Epithelial cell of prostate (primary cell): ENCODE measurements at regions not wholly inside any gene's neighbourhood (a gene's known extent, or its start where the extent isn't known, plus 50 kb on each side); places are given as distances from the start of the nearest gene placed in this dataset.

Experiments
- DNase-seq: peaks from one replicate; pipeline ENCODE4 v3.0.0-alpha.2; 2011; ENCODE audit warnings: low read depth, low spot score
- H3K27ac ChIP-seq: fragments of 450-650 bp; 2 replicates; pipeline ENCODE4 v1.5.1; 2017; ENCODE audit warnings: mild to moderate bottlenecking

DNA sequence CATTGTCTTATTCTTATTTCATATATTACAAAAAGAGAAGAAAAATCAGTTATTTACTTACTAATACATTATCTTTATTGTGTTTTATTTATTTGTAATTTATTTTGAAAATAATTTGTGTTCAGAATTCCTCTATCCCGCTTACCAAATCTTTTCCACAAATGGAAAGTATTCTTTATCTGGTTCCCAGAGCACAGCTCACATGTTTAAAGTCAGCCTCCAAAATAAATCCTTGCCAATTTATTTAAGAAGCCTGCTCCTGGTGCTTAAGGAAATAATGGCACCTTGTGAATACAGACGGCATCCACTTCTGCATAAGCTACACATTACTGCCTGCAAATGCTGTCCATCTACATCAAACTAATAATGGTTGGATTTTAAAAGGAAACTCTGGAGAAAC, 435.4 kb downstream of the MTRR start:
- DNase-seq = no peak

DNA sequence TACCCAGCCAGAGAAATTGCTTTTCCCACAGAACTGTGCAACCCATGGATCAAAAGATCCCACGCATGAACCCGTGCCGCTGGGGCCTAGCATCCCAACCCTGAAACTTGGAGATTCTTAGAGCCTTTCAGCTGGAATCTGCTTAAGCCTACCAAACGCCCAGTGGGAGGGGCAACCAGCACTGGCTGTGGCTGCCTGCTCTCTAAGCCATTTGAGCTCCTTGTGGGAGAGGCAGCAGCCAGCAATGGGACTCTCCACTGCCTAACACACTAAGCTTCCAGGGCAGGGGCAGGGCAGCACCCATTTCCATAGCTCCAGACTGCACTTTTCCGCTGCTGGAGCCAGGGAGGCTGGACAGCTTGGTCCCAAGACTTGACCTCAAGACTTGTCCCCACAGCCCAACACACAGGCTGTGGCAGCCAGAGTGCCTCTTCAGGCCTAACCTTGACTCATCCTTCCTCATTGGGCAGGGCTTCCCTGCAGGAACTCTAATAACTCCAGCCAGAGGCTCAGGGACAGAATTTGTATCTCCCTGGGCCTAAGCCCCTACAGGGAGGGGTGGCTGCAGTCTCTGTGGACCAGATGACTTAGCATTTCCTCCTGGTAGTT, 437.4 kb downstream of the MTRR start:
- no peak for DNase-seq

More for the DNA sequence above, 435.4 kb downstream of the MTRR start:
- no peak overlapping the region for H3K27ac ChIP-seq

DNA sequence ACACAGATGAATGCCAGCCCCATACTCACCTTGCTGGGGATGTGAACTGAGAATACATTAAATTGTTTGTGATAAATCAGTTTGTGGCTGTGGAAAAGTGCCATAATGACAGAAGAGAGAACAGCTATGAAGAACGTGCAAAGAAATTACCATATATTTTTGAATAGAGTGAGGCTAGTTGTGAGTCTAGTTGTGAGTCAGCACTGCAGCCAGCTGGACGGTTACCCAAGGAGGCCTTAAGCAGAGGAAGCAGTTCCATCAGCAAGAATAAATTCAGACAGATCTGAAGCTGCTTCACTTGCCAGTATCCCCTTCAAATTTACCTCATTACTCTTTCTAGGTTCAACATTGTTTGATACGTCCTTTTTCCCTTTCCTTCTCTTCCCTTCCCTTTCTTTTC, 446.0 kb downstream of the MTRR start:
- H3K27ac ChIP-seq = no peak overlapping the region
- DNase-seq = no peak

More for the DNA sequence above, 437.4 kb downstream of the MTRR start:
- no peak overlapping the region for H3K27ac ChIP-seq

DNA sequence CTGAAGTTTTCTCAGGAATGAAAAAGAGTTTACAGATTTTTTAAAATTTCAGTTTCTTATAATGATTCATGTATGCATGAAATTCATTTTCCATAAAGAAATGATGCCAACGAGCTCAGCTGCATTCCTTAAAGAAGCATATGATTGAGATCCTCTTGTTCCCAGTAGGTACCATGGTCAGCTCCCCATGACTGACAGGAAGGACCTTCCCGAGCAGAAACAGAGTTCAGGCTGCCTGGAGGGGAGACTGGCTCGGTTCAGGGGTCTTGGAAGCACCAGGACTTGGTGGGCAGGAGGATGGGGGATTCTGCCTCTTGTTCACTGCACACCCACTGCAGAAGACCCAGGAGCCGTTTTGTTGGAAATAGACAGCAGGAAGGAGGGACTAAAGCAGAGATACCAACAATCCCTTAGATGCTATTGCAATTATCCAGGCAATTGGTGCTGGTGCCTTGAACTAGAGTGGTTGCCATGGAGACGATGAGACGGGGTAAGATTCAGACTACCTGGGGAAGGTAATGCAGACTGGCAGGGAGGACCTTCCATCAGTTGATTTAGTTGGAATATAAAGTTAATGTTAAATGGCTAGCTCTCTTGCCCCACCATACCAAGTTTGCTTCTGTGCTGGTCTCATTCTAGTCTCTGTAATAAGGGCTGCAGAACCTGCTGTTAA, 447.8 kb downstream of the MTRR start:
- no peak for DNase-seq
- H3K27ac ChIP-seq = no peak overlapping the region

DNA sequence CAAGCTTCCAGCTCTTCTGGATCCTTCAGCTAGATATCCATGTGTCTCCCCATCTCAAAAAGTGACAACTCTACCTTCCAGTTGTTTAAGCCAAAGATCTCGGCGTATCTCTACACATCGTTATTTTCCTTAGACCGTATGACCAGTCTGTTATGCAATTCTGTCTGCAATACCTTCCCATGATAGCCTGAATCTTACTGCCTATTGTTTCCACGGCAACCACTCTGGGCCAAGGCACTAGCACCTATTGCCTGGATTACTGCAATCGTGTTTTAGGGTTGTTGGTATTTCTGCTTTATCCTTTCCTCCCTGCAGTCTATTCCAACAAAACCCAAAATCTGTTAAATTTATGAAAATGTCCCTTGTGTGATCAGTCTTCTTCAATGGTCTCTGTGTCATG, 448.4 kb downstream of the MTRR start:
- DNase-seq = no peak
- no peak overlapping the region for H3K27ac ChIP-seq

DNA sequence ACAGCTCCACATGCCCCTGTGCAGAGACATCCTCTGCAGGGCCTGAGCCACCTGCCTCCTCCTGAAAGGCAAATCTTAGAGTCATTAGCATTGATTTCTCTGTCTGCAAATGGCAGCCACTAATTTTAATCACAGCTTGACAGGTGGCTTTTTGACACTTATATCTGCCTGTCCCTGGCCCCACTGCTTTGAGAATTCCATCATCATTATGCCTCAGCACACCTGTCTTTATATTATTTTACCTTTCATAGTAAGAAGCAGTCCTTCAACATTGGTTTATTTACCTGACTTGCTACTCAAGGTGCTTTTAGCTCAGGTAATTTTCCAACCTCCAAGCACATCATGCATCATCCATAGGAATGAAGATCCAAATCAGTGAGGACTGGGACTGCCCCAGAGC, 451.3 kb downstream of the MTRR start:
- DNase-seq = no peak
- no peak overlapping the region for H3K27ac ChIP-seq

DNA sequence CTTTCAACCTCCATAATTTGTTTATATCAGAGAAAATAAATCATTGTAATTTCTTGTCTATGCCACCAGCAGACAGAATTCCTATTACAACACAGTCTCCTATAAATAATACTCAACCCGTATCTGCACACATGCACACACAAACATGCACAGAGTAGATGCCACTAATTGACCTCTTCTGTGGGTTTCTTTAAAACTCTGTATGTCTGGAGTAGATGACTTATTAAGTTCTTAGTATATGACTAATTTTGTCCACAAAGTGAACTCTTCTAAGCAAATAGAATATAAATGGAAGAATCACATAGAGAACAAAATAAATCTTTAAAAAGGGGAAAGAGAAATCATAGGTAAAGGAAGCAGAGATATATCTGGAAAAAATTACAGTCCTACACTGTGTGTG, 452.3 kb downstream of the MTRR start:
- DNase-seq = no peak
- H3K27ac ChIP-seq = no peak overlapping the region

DNA sequence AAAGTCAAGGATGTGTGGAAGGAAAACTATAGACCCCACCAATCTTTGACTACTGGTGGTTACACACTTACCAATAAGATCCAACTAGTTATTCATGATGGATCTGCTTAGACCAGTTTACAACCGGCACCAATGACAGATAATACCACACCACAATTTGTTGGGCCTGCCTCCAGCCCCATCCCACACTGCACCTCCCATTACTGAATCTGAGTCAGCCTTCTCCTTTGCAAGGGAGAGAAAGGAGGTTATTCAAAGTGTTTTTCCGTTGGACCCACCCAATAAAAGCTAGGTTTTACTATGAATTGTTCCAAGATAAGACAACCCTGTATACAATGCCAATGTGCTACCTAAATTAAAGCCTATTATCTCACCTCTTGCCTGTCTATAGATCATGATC, 453.5 kb downstream of the MTRR start:
- no peak overlapping the region for H3K27ac ChIP-seq
- no peak for DNase-seq

DNA sequence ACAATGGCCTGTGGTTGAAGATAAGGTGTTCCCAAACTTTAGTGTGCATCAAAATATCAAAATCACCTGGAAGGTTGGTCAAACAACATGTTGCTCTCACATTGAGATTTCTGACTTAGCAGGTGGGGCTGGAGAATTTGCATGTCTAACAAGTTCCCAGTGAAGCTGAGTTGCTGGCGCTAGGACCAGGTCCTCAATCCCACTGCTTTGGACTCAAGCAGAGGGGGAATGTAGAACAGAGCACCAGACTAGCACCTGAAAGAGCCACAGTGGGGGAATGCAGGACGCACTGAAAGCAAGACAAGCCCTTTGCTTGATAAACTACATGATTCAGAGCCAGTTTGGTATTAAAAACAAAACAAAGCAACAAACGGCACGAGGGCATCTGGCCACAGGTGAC, 458.1 kb downstream of the MTRR start:
- DNase-seq = no peak
- H3K27ac ChIP-seq = no peak overlapping the region

DNA sequence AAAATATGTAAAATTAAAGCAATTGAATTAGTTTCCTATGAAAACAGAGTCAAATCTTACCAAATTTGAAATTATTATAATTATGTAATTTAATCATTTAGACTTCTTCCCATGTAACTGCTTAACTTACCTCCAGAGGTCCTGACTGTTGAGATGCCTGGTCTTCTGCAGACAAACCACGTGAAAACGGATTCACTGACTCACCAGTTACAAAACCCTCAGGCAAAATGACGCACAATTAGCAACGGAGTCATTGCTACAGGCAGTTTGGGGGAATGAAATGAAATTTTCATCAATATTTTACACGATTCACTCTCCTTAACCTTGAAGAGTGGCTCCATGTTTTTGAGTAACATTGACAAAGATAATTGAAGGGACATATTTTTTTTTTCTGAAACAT, 460.8 kb downstream of the MTRR start:
- H3K27ac ChIP-seq = no peak overlapping the region
- no peak for DNase-seq

DNA sequence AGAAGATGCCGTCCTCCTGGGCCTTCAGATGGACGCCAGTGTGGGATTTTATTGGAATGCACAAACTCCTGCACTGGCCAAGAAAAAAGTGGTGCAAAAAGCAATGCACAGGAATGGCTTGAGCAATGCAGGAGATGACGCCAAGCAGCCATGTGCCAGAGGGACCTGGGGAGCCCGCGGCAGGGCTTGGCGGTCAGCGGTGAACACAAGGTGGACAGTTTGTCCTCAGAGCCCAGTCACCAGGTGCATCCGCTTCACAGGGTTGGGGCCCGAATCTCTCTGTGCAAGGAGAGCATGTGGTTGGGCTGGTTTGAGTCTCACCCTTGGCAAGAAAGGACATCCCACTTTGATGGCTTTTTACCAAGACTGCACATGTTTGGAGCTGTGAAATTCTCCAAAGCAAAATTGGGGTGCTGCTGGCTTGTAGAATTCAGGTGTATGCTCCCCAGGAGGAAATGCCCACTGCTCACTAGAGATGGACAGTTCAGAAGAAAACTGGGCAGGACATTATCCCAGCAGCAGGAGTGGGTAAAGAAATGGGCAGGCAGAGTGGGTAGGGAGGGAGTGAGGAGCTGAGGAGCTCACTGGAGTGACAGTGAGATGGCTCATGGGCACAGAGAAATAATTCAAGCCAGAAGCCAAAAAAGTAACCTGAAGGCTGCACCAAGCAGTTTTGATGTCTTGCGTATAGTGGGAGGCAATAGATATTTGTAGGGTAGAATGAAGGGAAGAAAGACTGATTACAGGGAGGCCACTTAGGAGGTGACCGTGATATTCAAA, 463.9 kb downstream of the MTRR start:
- no peak for DNase-seq
- H3K27ac ChIP-seq = no peak overlapping the region

DNA sequence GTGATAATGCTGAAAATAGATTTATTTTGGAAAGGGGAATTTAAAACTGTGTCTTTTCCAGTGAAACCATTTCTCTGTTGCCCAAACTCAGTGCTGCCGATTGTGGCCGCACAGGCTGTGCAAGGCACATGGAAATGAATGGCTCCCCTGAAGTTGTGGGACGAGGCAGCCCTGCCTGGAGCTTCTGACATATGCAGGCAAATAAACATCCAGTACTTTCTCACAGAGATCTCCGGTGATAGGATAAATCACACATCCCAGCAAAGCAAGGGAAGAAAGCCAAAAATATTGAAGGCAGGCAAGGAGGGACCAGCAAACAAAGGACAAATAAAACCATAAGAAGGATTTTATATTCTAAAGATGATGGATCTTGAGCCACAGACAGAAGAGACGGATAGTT, 464.5 kb downstream of the MTRR start:
- DNase-seq = no peak
- no peak overlapping the region for H3K27ac ChIP-seq

DNA sequence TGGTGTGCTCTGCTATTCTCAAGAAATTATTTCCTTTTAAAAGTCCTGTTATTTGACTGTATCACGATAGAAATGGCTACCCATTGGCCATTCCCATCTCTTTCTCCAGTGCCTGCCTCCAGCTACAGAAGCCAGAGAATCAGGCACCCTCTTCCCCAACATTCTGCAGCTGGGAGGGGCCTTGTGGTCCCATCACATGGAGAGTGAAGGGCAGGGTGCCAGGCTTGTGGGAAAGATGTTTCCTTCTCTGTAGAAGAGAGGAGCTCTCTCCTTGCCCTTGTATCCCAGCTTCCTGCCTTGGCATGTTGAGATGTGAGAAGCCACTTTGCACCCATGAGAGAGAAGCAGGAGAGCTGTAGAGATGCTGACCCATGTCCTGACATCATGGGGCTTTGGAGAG, 465.0 kb downstream of the MTRR start:
- H3K27ac ChIP-seq = no peak overlapping the region
- DNase-seq = no peak

DNA sequence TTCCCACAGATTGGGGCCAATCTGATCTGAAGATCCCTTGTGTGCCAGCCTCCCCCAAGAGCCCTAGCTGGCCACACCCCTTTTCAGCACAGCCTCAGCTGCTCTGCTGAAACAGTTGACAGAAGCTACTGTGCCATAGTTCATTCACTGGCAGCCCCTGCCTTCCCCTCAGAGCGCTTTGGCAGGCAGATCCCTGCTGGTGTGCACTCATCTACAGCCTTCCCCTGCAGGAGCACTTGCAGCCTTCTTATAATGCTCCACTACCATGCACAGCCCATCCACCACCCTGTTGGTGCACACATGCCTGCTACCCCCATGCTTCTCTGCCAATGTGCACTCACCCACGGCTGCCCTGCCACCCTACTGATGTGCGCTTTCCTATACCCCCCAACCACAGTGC, 471.3 kb downstream of the MTRR start:
- H3K27ac ChIP-seq = no peak overlapping the region
- no peak for DNase-seq

DNA sequence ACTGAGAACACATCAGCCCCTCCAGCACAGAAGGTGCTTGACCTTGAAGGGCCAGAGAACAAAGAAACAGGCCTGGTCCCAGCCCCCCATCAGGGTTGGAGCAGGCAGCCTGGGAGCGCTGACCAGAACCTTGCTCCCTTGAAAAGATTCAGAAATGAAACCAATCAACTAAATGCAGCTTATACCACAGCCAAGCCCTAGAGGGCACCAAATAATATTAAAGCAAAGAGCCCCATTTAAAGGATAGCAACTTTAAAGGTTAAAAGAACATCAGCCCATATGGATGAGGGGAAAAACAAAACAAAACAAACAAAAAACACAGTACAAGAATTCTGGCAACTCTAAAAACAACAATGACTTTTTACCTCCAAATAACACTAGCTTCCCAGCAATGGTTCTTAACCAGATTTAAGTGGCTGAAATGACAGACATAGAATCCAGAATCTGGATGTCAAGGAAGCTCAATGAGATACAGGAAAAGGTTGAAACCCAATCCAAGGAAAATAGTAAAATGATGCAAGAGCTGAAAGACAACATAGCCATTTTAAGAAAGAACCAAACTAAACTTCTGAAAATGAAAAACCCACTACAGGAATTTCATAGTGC, 471.9 kb downstream of the MTRR start:
- H3K27ac ChIP-seq = no peak overlapping the region
- no peak for DNase-seq

DNA sequence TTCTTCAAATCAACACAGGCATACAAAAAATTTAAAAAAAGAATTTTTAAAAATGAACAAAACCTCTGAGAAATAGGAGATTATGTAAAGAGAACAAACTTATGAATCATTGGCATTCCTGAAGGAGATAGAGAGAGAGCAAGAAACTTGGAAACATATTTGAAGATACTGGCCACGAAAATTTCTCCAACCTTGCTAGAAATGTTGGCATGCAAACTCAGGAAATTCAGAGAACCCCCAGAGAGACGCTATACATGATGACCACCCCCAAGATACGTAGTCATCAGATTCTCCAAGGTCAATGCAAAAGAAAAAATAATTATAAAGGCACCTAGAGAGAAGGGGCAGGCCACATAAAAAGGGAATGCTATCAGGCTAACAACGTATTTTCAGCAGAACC, 472.5 kb downstream of the MTRR start:
- DNase-seq = no peak
- no peak overlapping the region for H3K27ac ChIP-seq

DNA sequence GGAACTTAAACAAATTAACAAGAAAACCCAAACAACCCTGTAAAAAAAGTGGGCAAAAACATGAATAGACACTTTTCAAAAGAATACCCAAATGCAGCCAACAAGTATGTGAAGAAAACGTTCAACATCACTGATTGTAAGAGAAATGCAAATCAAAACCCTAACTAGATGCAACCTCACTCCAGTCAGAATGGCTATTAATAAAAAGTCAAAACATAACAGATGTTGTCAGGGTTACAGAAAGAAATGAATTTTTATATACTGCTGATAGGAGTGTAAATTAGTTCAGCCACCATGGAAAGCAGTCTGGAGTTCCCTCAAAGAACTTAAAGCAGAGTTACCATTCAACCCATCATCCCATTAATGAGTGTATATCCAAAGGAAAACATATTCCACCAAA, 479.0 kb downstream of the MTRR start:
- no peak for DNase-seq
- H3K27ac ChIP-seq = no peak overlapping the region

DNA sequence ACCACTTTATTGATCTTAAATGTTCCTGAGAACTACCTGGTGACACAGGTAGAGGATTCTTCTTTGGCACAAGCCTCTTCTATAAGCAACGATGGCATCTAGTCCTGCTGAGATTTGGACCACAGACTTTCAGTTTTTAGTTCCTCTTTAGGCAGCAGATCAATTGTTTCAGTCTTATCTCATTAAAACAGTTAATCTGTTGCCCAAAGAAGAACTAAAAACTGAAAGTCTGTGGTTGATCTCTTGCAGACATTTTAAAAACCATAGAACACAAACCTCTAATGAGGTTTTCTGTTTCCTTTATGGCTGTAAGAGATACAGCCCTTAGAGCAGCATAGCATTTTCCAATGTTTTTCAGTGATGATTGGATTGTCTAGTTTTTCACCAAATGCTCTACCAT, 480.9 kb downstream of the MTRR start:
- no peak overlapping the region for H3K27ac ChIP-seq
- DNase-seq = no peak

DNA sequence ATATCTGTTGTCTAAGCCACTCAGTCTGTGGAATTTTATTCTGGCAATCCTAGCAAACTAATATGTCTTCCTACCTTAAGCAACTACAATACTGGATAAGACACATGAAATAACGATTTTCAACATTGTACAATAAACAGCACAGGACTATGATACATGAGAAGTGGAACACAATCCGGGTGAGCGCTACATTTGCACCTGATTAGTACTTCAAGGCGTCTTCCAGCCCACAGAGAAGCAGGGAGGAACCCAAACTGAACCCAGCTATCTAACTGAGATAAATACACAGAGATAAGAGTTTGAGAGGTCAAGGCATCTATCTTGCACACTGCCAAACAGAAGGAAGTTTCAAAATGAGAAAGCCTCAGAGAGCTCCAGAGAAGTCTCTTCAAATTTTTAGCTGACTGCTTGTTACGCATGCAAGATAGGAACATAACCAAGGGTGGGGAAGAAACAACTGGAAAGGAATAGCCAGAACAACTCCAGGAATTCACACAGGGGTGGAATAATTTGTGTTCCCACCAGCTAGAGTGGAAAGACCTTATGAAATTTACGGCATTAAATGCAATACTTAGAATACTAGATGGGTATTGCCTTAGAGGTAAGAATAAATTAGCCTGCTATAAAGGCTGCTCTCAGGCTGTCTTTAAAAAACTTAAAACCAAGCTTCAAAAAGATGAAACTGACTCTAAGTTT, 481.8 kb downstream of the MTRR start:
- DNase-seq = no peak
- no peak overlapping the region for H3K27ac ChIP-seq

DNA sequence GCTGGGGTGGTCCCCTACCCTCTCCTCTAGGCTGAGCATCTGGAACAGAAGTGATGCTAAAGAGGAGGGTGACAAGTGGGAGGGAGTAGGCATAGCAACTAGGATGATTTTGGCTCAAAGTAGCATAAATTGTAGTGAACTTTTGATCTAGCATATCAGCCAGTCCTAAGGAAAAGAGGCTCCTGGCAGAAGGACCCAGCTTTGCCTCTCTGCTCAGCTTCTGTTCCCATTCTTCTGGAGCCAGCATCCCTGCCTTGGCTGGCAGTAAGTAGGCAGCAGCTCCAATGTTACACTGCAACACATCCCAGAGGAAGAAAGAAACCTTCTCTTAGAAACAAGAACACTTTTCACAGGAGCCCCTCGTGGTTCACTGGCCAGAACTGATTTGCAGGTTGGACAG, 487.0 kb downstream of the MTRR start:
- H3K27ac ChIP-seq = no peak overlapping the region
- no peak for DNase-seq

DNA sequence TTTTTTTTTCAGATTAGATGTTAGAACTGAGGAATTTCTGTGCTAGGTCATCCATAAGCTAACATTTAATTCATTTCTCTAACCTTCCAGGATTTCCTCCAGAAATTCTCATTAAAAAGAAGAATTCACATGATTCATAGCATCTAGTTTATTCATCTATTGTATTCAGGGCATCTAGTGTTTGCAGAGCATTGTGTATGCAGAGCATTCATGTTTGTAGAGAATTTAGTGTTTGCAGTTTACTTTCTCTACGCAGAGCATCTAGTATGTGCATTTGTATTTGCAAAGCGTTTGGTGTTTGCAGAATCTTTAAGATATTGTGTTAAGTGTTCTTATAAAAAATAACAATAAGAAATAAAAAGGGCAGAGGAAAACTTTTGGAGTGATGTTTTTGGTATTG, 491.1 kb downstream of the MTRR start:
- DNase-seq = no peak
- no peak overlapping the region for H3K27ac ChIP-seq
